Testis (tissue), 2 donors: ENCODE measurements at regions not wholly inside any gene's neighbourhood (a gene's known extent, or its start where the extent isn't known, plus 50 kb on each side); places are given as distances from the start of the nearest gene placed in this dataset.

ENCODE experiments used
- CTCF ChIP-seq, 3 experiments: fragments of 450-650 bp in 2 of 3; fragments of 200-600 bp in 1 of 3; sonication (generic) in 1 of 3; IDR thresholded peaks; one replicate each; pipeline ENCODE4 v1.5.1; 2016 to 2019; ENCODE audit warnings: antibody characterized with exemption in 3 of 3, mild to moderate bottlenecking in 2 of 3, moderate library complexity in 1 of 3
- POLR2A ChIP-seq: fragments of 450-650 bp; IDR thresholded peaks from one replicate; pipeline ENCODE4 v1.6.1; 2017; ENCODE audit warnings: antibody characterized with exemption, mild to moderate bottlenecking, moderate library complexity

GRCh38 chr2:8149985-8150539 is 531.8 kb upstream of the ID2 start:
- TF ChIP-seq POLR2A (no peak), CTCF (IDR thresholded peaks at IDR 0.05) (no peak)
